COR-L47 (cell line): ENCODE measurements at regions not wholly inside any gene's neighbourhood (a gene's known extent, or its start where the extent isn't known, plus 50 kb on each side); places are given as distances from the start of the nearest gene placed in this dataset.

Experiments
- DNase-seq: peaks from one replicate; lab custom pipeline; 2025; lab: John Stamatoyannopoulos, UW

DNA sequence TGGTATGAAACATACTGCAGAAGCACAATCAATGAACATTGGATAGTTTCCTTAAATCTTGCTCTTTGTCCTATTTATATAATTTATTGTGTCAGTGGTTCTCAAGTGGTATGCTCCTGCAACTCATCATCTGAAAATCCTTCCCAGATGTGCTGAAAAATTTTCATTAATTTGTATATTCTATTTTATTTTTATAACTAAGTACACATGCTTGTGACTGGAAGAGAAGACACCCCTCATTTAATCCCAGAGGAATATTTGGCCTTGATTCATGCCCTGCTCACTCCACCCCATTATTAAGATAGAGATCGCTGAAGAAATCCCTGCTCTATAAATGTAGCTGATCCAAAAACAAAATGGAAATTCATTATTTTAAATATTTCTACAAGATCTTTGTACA lies 870.5 kb upstream of the CXADR start:
- DNase-seq = no peak

DNA sequence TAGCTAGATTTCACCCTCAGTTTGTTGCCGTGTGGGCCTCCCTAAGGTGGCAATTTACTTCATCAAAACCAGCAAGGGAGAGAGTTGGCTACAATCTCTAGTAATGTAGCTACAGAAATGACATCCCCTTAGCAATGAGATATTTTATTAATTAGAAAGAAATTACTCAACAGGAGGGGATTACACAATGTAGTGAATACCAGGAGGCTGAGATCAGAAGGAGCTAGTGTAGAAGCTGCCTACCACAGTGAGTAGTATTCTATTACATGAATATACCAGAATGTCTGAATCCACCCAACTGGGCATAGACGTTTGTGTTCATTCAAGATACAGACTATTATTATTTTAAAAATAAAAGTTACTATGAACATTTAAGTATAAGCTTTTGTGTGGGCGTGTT lies 868.2 kb upstream of the CXADR start:
- DNase-seq = no peak

DNA sequence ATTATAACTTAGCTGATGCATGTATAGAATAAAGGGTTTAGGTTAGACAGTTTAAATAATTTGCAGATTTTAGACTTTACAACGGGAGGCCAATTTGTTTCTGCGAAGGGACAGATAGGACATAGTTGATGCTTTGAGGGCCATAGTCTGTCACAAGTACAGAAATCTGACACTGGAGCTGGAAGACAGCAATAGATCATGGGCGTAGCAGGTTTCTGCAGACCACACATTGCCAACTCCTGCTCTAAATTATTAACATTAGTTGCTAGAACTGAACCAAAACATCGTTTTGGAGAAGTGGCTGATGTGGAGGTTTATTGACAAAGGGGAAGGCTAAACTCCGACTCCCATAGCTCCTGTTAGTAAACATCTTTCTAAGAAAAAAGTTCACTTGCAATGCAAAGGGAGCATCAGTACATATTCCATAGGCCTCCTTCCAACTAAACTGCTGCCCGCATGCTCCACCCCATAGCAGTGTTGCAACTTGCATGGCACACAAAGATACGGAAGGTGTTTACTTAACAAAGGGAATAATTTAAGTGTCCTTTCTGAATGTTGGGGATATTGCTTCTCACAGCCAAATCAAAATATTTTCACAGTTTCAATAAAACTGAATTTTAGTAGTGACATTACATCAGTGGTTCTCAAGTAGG lies 862.0 kb upstream of the CXADR start:
- DNase-seq = no peak

DNA sequence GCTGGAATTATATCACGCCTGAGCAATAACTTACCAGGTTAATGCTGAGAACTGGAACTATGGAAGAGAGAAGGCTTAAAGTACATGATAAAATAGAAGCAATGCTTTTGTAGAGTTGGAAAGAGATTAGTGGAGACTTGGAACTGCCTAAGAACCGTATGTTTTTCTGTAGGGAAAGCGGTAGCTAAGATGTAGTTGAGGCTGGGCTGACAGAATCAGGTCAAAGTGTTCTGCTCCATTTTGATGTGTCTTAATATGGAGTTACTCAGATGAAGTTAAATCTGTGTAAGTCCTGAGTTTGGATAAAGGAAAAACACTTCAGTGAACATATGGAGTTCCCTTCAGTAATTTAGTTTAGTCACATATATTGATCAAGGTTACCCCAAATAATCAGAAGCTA lies 860.9 kb upstream of the CXADR start:
- no peak for DNase-seq

DNA sequence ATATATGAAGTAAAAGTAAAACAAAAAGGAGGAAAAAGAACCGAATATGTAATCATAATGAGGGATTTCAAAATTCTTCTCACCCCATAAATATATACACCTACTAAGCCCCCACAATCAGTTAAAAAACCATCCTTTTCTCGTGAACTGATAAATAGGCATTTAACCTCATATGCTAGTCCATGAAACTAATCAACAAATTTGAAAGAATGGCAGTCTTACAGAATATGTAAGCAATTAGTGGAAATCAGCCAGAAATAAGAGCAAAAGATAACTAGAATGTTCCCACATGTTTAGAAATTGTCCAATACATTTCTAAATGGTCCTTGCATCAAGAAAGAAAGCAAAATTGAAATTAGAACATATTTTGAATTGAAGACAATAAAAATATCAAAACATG lies 849.4 kb upstream of the CXADR start:
- DNase-seq = no peak

DNA sequence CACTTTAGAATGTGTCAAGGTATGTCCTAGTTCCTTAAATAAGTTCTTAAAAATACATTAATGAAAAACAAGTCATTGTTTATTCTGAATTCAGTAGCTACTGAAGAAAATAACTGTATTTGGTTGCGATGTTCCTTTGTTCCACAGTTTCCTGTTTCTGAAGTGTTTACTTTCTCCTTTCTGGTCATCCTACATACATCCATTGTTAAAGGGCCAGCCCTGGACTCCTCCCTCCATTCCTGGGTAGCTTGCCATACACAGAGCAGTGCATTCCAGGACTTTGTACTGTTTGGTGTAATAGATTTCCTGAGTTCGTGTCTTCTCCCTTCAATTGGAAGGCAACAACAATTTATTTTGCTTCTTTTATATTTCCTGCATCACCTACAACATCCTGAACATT lies 845.4 kb upstream of the CXADR start:
- no peak for DNase-seq

DNA sequence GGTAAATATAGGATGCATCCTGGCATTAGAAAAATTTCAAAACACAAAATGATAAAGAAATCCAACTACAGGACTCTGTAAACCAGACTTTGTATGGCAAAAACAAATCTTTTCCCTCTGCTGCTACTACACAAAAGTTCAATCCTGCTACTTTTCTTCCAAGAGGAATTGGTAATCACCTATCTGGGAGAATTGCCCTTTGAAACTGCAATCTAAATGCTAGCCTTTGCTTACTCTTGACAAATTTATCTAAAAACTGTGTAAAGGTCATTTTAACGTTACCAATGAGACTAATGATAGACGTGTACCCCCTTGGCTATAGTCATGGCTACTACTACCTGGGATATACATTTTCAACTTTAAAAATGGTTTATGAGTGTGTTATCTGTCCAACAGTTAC lies 837.9 kb upstream of the CXADR start:
- DNase-seq = no peak

DNA sequence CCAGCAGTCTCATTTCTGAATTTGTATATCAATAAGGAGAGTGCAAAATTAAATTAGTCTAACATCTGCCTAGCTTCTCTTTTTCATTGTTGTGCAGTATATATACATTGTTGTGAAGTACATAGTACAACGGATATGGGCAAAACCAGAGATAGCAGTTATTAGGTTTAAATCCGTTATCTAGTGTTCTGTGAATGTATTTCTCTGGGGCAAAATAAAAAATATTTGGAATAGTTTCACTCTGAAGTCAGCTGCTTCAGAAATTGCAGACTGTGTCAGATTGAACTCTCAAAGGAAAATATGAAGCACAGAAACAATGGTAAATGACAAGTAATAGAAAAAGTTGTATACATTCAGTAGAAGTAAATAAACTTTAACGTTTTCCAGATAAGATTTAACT lies 836.5 kb upstream of the CXADR start:
- no peak for DNase-seq

DNA sequence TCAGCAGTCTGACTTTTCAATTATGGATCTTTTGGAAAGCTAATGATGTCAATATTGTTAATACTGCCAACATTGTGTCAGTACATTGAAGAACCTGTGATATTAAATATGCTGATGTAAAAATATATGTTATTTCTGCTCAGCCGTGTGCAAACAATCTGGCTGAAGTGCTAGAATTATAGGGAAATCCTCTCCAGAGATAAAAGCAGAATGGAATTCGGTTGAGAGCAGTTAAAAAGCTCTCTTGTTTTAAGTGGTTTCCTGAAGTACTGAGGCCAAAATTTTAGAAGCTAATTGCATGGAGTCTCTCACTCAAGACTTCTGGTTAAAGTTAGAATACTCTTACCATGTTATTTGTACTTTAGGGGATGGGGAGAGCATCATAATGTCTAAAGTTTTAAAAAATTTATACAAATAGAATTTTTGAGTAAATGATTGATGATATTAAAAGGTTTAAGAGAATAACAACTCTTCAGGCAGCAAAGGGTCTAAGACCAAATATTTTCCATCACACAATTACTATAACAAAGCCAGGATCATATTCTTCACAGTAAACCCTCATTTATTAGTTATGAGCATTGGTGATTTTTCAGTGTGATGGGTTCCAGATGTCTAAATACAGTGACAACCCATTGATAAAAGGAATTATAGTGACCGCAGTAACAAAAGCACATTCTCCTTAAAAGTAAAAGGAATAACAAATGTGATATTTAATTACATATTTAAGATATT lies 834.2 kb upstream of the CXADR start:
- no peak for DNase-seq

DNA sequence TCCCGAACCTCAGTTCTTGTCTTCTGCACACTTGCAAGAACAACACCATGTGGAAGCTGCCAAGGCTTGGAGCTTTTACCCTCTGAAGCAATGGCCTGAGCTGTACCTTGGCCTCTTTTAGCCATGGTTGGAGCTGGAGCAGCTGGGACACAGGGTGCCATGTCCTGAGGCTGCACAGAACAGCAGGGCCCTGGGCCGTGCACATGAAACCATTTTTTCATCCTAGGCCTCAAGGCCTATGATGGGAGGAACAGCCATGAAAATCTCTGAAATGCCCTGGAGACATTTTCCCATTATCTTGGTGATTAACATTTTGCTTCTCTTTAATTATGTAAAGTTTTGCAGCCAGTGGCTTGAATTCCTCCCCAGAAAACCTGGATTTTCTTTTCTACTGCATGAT lies 817.8 kb upstream of the CXADR start:
- no peak for DNase-seq

DNA sequence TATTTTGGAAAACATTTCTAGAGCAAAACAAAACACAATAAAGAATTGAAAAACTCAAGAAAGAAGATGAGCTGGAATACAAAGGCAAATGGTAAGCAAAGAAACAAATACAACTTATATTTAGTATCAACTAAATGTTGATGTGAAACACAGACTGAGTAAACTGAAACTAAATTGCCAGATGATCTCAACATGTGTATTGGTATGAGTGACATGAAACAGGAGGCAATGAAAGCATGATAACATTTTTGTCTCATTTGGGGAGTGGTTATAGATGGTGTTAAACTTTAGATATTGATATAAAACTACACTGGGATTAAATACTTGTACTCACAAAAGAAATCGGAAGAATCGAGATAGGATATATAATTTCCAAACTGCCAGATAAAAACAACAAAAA lies 805.6 kb upstream of the CXADR start:
- no peak for DNase-seq

DNA sequence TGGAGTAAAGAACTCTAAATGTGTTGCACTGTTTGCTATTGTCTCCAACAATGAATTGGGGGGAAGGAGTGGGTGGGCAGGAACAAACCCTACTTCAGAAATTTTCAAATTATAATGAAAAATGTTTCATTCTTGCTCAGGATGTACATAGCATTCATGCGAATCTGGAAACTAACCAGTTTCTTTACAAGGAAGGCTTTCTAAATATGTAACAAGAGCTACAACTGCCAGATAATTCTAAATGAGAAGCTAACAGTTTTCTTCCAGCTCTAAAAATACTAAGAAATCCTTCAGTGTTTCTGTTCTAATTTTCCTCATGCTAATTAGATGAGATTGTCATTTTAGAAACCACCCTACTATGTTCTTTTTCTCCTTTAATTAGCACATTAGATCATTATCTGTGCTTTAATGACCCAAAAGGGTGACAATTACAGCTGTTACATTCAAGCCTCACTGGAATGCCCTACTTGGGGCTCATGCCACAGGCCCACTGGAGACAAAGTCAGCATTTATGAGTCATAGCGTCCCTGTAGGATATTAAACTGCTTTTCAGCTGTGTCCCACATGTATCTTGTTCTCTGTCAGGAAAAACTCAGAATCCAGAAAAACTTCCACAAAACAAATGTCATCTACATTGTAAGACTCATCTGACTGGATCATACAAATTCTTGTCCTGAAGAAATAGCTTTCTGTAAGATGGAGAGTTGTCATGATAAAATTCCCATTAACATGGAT lies 804.6 kb upstream of the CXADR start:
- DNase-seq = no peak

DNA sequence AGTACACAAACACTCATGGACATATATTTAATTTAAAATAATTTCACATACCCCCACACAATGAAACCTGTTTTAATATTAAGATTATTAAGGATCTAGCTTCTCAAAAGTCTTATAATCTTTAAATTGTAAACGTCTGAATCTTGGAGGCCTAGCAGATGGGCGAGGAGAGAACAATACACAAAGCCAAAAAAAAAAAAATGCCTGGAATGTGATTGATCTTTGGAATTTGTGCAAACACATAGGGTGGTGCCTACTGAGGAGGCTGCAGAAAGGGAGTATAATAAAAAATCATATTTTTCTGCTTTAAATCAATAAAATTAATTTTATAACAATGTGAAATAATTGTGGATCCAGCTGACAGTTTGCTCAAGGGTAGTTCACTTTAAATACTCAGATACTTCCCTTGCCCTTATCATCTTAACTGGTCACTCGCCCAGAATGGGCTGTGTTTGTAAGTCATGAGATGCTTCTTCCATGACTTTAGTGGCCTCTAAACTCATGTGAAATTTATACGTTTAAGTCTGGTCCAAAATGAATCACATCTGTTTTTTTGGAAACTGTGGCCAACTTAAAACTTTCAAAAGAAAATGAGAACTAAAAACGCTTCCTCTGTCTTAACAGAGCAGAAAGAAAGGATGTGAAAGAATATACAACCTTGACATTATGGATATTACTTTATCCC lies 802.8 kb upstream of the CXADR start:
- no peak for DNase-seq

DNA sequence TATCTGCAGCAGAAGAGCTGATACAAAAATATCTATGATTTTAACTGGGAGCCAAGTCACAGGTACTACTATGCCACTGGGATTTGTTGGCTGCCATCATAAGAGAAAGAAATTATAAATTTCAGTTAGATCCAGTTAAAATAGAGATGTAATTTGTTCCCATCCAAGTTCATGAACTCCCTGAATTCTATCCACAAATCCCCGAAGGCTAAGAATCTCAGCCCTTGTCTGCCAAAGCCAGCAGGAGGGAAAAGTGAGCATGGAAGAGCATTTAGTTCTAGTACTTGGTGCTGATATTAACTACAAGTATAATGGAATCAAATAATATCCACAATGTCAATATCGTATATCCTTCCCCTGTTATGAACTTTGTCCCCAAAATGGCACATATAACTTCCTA lies 801.1 kb upstream of the CXADR start:
- DNase-seq = no peak

DNA sequence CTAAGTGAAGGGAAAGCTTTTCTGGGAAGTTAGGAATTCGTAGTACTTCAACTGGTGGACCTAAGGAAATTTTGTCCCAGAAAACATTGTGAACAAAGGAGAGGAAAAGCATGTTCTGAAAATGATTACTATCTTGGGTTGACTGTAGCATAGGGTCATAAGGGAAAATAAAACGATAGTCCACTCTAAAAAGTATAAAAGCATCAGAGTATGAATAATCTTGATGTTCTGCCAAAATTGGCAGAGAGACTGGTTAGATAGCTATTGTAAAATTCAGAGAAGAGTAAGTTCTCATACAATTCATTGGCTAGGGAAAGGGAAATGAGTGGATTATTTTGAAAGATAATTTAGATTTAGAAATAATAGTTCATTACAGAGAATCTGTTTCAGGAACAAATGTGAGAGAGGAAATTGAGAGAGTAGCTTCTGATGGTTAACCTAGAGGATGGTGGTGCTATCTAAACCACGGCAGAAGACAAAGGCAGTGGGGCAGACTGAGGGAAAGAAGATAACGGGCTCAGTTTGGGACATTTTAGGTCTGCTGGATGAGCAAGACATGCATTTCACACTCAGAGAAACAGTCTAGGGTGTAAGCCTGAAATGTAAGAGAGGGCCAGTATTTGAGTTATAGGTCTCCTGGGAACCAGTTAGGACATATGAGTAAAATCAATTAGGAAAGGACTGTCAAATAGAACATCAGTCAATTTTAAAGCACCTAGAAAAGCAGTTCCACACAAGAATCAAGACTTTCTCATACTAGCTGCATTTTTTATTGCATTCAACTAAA lies 799.3 kb upstream of the CXADR start:
- no peak for DNase-seq

DNA sequence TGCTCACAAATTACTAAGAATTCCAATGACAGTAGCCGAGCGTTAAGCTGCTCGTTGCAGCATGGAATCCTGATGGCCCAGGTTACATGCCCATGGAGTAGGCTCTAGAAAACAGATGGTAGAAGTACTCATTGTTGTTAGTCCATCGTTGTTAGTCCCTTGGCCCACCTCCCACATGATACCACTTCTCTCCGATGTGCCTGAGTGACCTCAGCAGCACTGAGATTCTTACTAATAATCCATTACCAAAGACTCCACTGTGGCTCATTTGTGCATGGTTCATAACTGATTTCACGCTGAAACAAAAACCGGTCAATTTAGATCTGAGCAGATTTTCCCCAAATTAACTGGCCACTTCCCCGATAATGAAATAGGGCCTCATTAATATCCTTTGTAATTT lies 772.3 kb upstream of the CXADR start:
- DNase-seq = no peak

DNA sequence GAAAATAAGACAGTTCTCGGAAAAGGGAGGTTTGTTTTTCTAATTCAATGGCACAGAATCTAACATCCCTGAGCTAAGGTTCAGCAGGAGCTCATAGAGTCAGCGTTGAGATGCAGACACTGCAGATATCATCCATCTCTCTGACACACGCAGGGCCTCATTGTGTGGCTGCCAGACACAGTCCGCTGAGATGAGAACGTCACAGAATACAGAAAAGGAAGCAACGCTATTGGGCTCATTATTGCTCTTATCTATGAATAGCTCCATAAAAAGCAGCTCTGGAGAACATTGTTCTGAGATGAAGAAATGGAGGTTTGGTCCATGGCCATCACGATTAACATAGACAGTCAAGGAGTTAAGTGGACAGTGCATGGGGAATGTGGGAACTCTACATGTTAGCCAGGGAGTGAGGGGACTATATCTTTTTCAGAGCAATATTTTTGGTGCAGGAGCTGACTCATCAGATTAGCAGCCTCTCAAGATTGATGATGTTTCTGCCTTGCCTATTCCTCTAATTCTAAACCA lies 771.6 kb upstream of the CXADR start:
- no peak for DNase-seq

DNA sequence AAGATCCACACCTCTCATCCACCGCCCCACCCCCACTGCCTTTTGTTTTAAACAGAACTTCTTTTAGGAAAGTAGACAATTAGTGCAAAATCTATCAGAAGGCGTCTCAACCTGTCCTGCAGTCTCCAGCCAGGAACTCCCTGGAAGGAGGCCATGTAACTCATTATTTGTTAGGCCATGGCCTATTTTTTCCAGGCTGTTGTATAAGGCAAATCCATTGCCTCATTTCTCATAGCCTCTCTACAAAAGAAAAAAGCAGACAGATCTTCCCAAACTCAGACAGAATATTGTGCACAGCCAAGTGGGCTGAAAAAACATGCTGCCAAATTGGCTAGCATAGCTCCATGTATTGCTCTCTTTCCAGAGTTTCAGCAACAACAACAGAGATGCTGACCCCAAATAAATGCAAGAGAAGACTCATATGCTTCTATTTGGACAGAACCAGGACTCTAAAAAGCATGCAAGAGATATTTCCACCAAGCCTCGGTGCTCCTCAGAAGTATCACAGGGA lies 770.7 kb upstream of the CXADR start:
- DNase-seq = no peak

DNA sequence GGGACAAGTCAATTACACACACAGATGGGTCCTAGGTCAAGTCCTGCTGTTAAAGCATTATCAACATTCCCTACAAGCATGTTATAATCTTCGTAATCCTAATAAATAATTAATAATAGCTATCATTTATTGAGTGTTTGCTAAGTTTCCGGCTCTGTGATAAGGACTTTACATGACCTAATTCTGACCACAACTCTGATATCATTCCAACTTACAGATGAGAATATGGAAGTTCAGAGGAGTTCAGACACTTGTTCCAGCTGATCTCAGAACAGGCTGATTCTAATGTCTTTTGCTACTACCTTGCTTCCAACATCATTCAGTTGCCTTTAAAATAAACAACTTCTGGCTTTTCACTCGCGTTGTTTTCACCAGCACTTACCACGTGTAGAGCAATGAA lies 770.1 kb upstream of the CXADR start:
- no peak for DNase-seq

DNA sequence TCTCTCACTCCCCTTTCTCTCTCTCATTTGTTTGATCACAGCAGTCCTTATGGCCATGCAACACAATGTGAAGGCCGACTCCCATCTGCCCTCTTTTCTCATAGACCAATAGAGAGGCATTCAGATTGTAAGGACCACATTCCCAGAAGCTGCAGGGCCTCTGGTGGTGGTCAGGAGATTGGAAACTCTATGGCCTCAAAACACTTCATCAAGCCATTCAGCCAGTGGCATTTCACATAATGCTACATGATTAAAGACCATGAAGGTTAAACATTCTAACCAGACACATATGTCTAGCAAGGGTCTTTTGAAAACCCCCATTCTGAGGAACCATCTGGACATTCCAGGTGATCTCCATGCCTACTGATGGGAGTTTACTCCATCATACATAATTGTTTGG lies 769.5 kb upstream of the CXADR start:
- no peak for DNase-seq

DNA sequence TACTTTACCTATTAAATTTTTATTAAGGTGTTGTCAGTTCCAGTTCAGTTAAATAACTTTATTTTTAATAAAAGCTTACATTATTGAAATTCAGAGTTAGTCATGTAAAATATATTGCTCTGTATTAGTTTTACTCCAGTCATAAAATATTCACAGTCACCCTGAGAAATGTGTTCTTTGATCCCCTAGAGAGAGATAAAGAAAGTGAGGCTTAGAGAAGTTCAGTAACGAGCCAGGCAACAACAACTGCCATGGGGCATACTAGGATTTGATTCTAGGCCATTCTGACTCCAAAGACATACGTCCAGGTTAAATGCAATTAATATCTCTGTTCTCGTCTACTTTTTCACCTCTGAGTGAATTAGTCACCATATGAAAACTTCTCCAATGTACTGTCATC lies 761.9 kb upstream of the CXADR start:
- DNase-seq = no peak
